ENCODE measurements at regions not wholly inside any gene's neighbourhood (a gene's known extent, or its start where the extent isn't known, plus 50 kb on each side); places are given as distances from the start of the nearest gene placed in this dataset.
"Not testable (repeated sequence)": the region's sequence is repeated elsewhere in the genome, so short reads cannot be mapped to it uniquely, and the experiment has no call there.

DNA sequence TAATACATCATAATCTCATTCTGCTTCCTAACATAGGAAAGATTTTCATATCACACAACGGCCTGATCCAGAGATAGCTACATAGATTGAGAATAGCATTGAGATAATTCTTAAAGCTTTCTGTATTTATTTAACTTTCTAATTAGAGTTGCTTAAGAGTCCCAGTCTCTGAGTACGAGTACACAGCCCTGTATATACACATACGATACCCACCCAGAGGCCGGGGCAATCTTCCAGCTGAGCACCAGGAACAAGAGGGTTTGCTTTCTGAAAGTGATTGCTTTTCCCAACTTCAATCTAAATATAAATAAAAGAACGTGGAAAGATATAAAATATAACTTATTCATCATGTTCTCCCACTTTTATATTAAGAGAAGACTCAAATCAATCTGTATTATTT is 313.8 kb downstream of the COL12A1 start:
- Histone ChIP-seq H3K9ac (ENCODE audit: low read length) (no peak overlapping the region), H3K4me2 (ENCODE audit: low read length) (no peak overlapping the region), H2BK120ac (ENCODE audit: insufficient read depth, low read length, poor library complexity) (no peak overlapping the region), H3K27me3 (ENCODE audit: insufficient read depth, low read length) (no peaks in the 10 kb centered on the region), H4K8ac (ENCODE audit: low read depth, low read length) (no peak overlapping the region), H3K4me3 (ENCODE audit: low read depth, low read length) (no peak overlapping the region), H3K79me2 (ENCODE audit: control insufficient read depth, insufficient read depth, low read length, poor library complexity) (no peaks in the 10 kb centered on the region), H4K91ac (ENCODE audit: low read depth, low read length) (no peak overlapping the region), H3K79me1 (ENCODE audit: low read length) (no peaks in the 10 kb centered on the region), H3K14ac (ENCODE audit: low read length) (no peak overlapping the region), H4K12ac (ENCODE audit: low read depth, low read length) (no peak overlapping the region), H3K18ac (ENCODE audit: low read length) (no peak overlapping the region), H2AFZ (ENCODE audit: insufficient read depth, low read length, poor library complexity) (no peak overlapping the region), H2AK5ac (ENCODE audit: low read length) (no peak overlapping the region), H3K9me3 (ENCODE audit: insufficient read depth, low read depth, low read length) (no peaks in the 10 kb centered on the region), H3K4ac (ENCODE audit: low read depth, low read length) (no peak overlapping the region), H3K36me3 (ENCODE audit: control insufficient read depth in 1 of 2, insufficient read depth in 2 of 2, low read length in 2 of 2) (no peaks in the 10 kb centered on the region), H3K4me1 (ENCODE audit: control insufficient read depth in 1 of 2, insufficient read depth in 2 of 2, low read length in 2 of 2) (no peaks in the 10 kb centered on the region), H2BK12ac (ENCODE audit: low read length) (no peak overlapping the region), H3K27ac (ENCODE audit: low read depth, low read length) (no peak overlapping the region), H3K23ac (ENCODE audit: low read length) (no peak overlapping the region), H2BK5ac (ENCODE audit: low read depth, low read length, poor library complexity) (no peak overlapping the region)
- WGBS (ENCODE audit: extremely low coverage, insufficient coverage, insufficient read length), result no CpG with 5 or more reads among the region's 5 CpGs
- DNase-seq, result no peak

DNA sequence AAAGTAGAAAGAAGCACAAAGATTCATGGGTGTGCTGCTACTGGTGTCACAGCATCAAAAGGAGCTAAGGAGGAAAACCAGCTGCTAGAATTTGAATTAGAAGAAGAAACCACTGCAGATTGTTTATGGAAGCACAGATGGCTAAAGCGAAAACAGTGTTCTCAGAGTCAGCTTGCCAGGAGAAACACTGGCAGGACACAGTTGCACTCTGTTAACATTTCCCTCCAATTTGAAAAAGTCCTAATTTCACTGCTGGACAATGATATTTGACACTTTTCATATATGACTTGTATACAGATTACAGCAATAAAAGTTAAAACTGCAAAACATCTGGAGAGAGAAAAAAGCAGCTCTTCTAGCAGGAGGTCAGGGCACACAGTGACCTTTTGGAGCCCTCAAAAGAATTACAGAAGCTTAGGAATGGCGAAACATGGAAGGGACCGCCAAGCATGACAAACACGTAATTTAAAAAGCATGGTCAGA is 314.5 kb downstream of the COL12A1 start:
- H2BK12ac ChIP-seq (ENCODE audit: low read length), result no peak overlapping the region
- DNase-seq, result no peak
- H2AK5ac ChIP-seq (ENCODE audit: low read length), result no peak overlapping the region
- no peaks in the 10 kb centered on the region for H3K27me3 ChIP-seq (ENCODE audit: insufficient read depth, low read length)
- no peak overlapping the region for H2BK5ac ChIP-seq (ENCODE audit: low read depth, low read length, poor library complexity)
- H3K4me2 ChIP-seq (ENCODE audit: low read length), result no peak overlapping the region
- no peaks in the 10 kb centered on the region for H3K79me1 ChIP-seq (ENCODE audit: low read length)
- no peaks in the 10 kb centered on the region for H3K79me2 ChIP-seq (ENCODE audit: control insufficient read depth, insufficient read depth, low read length, poor library complexity)
- no peak overlapping the region for H3K14ac ChIP-seq (ENCODE audit: low read length)
- no peak overlapping the region for H4K8ac ChIP-seq (ENCODE audit: low read depth, low read length)
- no peak overlapping the region for H4K12ac ChIP-seq (ENCODE audit: low read depth, low read length)
- H3K4me1 ChIP-seq (ENCODE audit: control insufficient read depth in 1 of 2, insufficient read depth in 2 of 2, low read length in 2 of 2), result no peaks in the 10 kb centered on the region
- H3K4me3 ChIP-seq (ENCODE audit: low read depth, low read length), result no peak overlapping the region
- no peaks in the 10 kb centered on the region for H3K9me3 ChIP-seq (ENCODE audit: insufficient read depth, low read depth, low read length)
- no peaks in the 10 kb centered on the region for H3K36me3 ChIP-seq (ENCODE audit: control insufficient read depth in 1 of 2, insufficient read depth in 2 of 2, low read length in 2 of 2)
- H3K23ac ChIP-seq (ENCODE audit: low read length), result no peak overlapping the region
- H3K27ac ChIP-seq (ENCODE audit: low read depth, low read length), result no peak overlapping the region
- no peak overlapping the region for H2BK120ac ChIP-seq (ENCODE audit: insufficient read depth, low read length, poor library complexity)
- no peak overlapping the region for H2AFZ ChIP-seq (ENCODE audit: insufficient read depth, low read length, poor library complexity)
- no peak overlapping the region for H3K9ac ChIP-seq (ENCODE audit: low read length)
- no peak overlapping the region for H3K18ac ChIP-seq (ENCODE audit: low read length)
- no peak overlapping the region for H3K4ac ChIP-seq (ENCODE audit: low read depth, low read length)
- WGBS (ENCODE audit: extremely low coverage, insufficient coverage, insufficient read length), result no CpG with 5 or more reads among the region's 4 CpGs
- no peak overlapping the region for H4K91ac ChIP-seq (ENCODE audit: low read depth, low read length)

DNA sequence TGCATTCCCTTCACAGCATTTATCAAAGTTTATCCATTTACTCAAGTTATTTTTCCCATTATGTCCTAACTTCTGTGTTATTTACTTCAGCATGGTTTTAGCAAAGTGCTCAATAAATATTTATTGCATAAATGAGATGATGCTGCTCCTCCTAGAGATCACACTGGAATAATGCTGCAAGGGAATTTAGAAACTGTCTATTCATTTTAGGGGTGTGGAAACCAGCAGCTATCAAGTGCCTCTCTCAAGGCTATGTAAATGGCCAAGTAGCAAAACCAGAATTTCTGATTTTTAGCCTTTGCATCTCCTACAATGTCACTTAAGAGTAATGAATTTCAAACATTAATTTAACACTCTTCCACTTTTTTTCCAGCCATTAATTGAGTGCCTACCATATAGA is 316.2 kb downstream of the COL12A1 start:
- Histone ChIP-seq H3K79me1 (ENCODE audit: low read length) (no peaks in the 10 kb centered on the region), H3K9me3 (ENCODE audit: insufficient read depth, low read depth, low read length) (no peaks in the 10 kb centered on the region), H2BK5ac (ENCODE audit: low read depth, low read length, poor library complexity) (no peak overlapping the region), H3K4me1 (ENCODE audit: control insufficient read depth in 1 of 2, insufficient read depth in 2 of 2, low read length in 2 of 2) (no peaks in the 10 kb centered on the region), H3K4me2 (ENCODE audit: low read length) (no peak overlapping the region), H2AFZ (ENCODE audit: insufficient read depth, low read length, poor library complexity) (no peak overlapping the region), H3K4ac (ENCODE audit: low read depth, low read length) (no peak overlapping the region), H3K23ac (ENCODE audit: low read length) (no peak overlapping the region), H3K79me2 (ENCODE audit: control insufficient read depth, insufficient read depth, low read length, poor library complexity) (no peaks in the 10 kb centered on the region), H3K36me3 (ENCODE audit: control insufficient read depth in 1 of 2, insufficient read depth in 2 of 2, low read length in 2 of 2) (no peaks in the 10 kb centered on the region), H3K4me3 (ENCODE audit: low read depth, low read length) (no peak overlapping the region), H4K91ac (ENCODE audit: low read depth, low read length) (no peak overlapping the region), H3K27ac (ENCODE audit: low read depth, low read length) (no peak overlapping the region), H3K9ac (ENCODE audit: low read length) (no peak overlapping the region), H2BK12ac (ENCODE audit: low read length) (no peak overlapping the region), H2AK5ac (ENCODE audit: low read length) (no peak overlapping the region), H4K12ac (ENCODE audit: low read depth, low read length) (no peak overlapping the region), H4K8ac (ENCODE audit: low read depth, low read length) (no peak overlapping the region), H2BK120ac (ENCODE audit: insufficient read depth, low read length, poor library complexity) (no peak overlapping the region), H3K14ac (ENCODE audit: low read length) (no peak overlapping the region), H3K18ac (ENCODE audit: low read length) (no peak overlapping the region), H3K27me3 (ENCODE audit: insufficient read depth, low read length) (no peaks in the 10 kb centered on the region)
- no peak for DNase-seq

DNA sequence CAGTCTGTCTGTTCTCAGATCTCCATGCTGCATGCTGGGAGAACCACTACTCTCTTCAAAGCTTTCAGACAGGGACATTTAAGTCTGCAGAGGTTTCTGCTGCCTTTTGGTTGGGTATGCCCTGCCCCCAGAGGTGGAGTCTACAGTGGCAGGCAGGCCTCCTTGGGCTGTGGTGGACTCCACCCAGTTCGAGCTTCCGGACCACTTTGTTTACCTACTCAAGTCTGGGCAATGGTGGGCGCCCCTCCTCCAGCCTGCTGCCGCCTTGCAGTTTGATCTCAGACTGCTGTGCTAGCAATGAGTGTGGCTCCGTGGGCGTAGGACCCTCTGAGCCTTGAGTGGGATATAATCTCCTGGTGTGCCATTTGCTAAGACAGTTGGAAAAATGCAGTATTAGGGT is 317.1 kb downstream of the COL12A1 start:
- no CpG with 5 or more reads among the region's 6 CpGs for WGBS (ENCODE audit: extremely low coverage, insufficient coverage, insufficient read length)
- DNase-seq; H4K12ac ChIP-seq (ENCODE audit: low read depth, low read length); H3K4me1 ChIP-seq (ENCODE audit: control insufficient read depth in 1 of 2, insufficient read depth in 2 of 2, low read length in 2 of 2); H3K27ac ChIP-seq (ENCODE audit: low read depth, low read length); H3K23ac ChIP-seq (ENCODE audit: low read length); H2BK12ac ChIP-seq (ENCODE audit: low read length); H4K91ac ChIP-seq (ENCODE audit: low read depth, low read length); H3K4me3 ChIP-seq (ENCODE audit: low read depth, low read length); H3K4ac ChIP-seq (ENCODE audit: low read depth, low read length); H3K36me3 ChIP-seq (ENCODE audit: control insufficient read depth in 1 of 2, insufficient read depth in 2 of 2, low read length in 2 of 2); H2AK5ac ChIP-seq (ENCODE audit: low read length); H3K27me3 ChIP-seq (ENCODE audit: insufficient read depth, low read length); H3K18ac ChIP-seq (ENCODE audit: low read length); H3K9me3 ChIP-seq (ENCODE audit: insufficient read depth, low read depth, low read length); H3K14ac ChIP-seq (ENCODE audit: low read length); H3K79me1 ChIP-seq (ENCODE audit: low read length); H2BK5ac ChIP-seq (ENCODE audit: low read depth, low read length, poor library complexity); H3K9ac ChIP-seq (ENCODE audit: low read length); H3K79me2 ChIP-seq (ENCODE audit: control insufficient read depth, insufficient read depth, low read length, poor library complexity); H4K8ac ChIP-seq (ENCODE audit: low read depth, low read length); H3K4me2 ChIP-seq (ENCODE audit: low read length); H2BK120ac ChIP-seq (ENCODE audit: insufficient read depth, low read length, poor library complexity); H2AFZ ChIP-seq (ENCODE audit: insufficient read depth, low read length, poor library complexity): not testable (repeated sequence)
